ENCODE measurements at regions not wholly inside any gene's neighbourhood (a gene's known extent, or its start where the extent isn't known, plus 50 kb on each side); places are given as distances from the start of the nearest gene placed in this dataset.

DNA sequence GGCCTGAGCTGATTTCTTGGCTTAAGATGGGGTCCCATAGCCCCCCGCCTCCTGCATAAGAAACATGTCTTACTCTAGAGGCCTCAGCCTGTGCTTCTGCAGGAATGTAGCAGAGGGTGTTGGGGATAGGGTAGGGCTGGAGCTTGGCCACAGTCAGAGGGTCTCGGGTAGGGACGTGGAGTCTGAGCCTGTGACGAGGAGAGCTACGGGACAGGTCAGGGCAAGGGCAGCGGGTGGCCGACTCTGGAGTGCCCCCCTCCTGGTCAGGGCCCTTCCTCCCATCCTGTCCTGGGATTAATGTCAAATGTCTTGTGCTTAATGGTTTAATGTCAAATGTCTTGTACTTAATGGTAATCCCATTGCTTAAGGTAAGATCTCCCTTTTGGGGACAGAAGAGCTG is 130.4 kb downstream of the GLI2 start:
- no peak for DNase-seq (ENCODE audit: low read depth)

DNA sequence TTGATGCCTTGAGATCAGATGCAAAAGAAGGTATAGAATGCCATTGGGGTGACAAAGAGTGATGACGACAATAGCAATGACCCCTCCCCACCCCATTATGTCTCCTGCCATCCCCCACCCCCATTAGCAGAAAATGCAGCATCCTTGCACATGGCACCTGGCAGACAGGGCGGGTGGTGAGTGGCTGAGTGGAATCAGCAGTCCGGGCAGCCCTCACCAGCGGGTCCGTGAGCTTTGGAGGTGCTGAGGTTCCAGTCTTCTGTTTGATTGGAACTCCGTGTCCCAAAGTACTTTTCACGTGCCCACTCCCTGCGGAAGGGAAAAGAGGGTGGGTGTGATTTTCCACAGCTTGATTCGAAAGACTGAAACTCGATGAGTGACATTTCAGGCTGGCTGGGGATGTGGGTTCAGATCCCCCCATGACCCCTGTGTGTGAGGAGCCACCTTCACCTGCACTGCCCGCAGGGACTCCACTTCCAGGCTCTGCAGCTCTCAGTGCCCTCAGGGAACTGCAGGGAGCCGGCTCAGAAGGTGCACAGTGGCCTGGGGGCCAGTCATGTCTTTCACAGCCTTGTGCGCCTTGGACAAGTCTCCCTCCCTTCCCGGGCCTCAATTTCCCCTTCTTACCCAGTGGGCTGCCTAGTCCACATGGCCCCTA is 130.9 kb downstream of the GLI2 start:
- DNase-seq (ENCODE audit: low read depth), result no peak

DNA sequence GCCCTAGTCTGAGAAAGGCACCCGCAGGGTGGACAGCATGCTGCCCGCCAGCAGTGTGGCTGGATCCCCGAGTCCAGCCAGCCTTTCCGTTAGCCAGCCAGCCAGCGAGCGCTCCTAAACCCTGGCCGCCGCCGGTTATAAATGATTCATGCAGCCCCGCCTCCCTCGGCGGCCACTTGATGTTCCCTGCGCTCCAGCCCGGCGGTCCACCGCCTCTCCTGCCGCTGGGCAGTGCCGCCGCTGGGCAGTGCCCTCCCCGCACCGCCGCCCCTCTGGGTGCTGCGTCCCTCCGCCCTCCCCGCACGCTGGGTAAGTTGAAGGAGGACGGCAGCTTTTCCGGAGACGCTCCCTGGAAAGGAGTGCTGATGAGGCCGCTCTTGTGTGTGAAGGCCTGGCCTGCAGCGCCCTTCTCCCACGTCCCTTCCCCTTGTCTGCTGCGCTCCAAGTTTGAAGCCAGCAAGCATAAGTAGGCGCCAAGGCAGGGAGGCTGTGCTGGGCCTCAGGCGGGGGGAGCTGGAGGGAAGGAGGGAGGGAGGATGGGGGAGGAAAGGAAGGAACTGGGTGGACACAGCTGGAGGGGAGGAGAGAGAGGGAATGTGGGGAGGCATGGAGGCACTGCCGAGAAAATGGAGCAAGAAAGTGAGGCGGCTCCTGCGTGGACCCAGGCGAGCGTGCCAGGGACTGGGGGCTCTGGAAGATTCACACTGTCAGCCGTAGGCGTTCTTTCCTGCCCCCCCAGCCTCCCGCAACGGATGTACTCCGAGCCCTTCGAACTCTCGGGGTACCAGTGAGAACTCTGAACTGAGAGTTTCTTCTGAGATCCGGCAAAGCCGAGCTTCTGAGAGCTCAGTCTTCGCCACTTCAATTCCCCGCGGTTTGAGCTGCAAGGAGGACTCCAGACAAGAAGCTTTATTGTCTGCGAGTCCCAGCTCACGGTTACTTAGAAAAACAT is 131.9 kb downstream of the GLI2 start:
- peak; percentile 31 for DNase-seq (ENCODE audit: low read depth)

DNA sequence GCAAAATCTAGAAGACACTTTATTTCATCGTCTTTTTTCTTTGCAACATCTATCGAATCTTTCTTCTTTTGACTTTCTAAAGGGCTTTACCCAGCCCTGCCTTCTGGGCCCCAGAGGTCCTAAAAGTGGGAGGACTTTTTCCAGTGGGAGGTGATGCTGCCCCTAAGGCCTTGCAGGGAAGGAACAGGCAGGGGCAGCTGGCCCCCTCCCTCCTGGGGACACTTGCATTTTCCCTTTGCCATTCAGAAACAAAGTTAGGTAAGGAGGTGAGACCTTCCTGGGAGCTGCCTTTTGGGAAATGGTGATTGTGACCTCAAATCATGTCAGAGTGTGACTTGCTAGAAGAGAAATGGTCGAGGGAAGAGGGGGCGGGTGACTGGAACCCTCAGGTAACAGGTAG is 132.7 kb downstream of the GLI2 start:
- no peak for DNase-seq (ENCODE audit: low read depth)

DNA sequence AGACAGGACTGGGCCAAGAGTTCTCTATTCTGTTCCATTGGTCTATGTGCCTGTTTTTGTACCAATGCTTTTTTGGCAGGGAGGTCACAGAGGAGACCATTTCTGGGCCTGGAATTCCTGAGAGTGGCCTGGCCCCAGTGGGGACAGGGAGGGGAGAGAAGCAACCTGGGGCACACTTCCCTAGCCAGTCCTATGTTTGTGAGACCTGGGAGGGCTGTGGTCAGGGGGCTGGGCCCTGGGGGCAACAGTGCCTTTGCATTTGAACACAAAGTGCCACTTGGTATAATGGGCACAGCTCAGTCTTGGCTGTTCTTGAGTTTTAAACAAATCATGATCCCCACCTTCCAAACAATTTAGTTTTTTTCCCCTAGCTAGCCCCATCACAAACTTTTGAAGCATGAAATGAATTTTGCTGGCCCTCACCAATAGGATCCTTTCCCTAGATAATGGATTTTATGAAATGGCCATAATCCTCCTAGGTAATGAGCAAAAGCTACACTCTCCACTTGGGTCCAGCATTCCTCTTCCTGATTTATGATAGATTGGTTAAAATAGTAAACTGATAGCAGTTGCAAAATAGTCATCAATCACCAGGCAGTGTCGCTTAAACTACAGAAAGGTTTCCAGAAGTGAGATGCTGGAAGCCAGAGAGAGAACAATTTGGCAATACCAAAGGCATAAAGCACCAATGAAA is 133.5 kb downstream of the GLI2 start:
- DNase-seq (ENCODE audit: low read depth), result no peak

DNA sequence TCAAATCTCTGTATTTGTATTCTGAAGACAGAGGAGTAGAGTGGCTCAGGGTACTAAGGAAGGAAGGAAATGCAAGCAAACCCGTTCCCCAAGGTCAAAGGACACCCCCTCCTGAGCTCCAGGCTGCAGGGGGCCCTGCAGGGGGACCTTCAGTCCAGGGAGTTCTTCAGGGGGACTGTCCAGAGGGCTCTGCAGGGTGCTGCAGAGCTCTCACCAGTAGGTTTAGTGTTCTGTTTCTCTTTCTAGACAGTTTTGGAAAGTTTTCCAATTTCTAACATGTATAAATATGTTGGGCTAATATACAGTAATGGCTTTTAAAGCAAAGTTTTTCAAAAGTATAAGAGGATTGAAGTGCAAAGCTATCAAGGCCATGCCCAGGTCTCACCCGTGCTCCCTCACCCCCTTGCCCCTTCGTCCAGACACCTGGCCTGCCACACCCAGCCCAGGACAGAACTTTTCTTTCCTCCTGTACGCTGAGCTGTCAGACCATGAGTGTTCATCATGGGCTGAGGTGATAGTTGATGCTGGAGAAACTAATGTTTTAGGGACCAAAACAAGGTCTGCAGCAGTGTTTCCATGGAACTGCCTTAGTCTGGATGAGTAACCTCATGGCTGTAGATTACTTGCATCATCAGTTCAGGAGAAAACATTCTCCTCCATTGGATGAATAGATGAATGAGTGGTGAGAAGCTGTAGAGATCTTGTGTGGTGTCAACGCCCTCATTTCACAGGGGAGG is 134.2 kb downstream of the GLI2 start:
- no peak for DNase-seq (ENCODE audit: low read depth)

DNA sequence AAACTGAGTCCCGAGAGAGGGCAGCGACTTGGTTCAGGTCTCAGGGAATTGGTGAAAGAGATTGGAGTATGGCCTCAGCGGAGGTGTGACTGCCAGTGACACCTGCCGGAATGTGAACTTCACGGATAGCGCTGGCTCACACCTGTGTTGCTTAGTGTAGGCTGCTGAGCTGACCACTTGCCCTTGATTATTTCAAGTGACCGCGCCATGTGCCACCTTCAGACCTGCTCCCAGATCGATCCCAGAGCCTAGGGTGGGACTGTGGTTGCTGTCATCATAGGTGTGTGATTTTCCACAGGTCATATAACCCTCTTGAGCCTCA is 134.8 kb downstream of the GLI2 start:
- no peak for DNase-seq (ENCODE audit: low read depth)

DNA sequence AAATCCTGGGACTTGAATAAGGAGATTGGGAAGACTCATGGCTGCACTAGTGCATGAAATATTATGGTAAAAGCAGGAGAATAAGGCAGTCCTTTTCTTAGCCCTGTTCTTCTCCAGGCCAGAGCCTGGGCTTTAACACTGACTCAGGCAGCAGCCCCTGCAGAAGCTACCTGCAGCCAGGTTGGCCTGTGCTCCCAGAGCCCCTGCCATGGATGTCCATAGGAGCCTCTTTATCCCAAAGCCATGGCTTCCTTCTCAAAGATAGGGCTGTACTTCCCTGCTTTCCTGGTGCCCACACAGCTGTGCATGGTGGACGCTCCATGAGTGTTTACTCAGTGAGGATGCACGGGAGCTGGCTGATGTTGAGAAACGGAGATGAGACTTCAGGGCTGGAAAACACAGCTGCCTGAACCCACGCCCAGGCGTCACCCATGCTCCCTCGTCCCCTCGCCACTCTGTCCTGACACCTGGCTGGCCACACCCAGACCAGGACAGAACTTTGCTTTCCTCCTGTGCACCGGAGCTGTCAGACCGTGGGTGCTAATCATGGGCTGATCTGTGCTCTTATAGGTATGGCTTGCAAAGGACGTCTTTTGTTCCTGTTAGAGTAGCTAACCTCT is 135.5 kb downstream of the GLI2 start:
- no peak for DNase-seq (ENCODE audit: low read depth)

DNA sequence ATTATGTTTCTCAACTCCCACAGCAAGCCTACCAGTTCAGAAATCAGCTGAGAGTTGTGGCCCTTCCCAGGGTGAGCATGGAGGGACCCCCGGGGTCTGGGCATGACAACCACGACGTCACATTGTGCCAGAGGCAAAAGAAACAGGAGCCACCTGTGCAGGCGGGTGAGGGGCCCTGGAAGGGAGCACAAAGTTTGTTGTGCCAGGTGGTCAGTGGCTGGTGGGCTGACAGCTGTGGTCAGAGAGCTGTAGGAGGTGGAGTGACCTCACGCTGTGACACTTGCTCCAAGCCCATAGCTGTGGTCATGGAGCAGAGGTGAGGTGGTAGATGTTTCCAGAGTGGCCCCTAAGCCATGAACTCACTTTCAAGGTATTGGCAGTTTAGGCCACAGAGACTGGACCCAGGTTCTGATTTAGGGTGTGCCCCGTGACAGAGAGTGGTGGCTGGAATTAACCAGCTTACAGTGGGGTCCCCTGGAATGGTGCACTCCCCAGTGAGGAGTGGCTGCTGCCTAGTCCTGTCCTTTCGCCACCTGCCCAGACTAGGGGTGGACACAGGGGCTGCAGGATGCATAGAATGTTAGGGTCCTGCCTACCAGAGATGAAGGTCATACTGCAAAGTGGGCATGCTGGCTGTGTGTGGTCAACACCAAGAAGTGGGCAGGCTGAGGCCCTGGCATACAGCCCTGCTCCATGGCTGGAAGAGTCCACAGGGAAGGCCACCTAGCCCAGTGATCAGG is 136.4 kb downstream of the GLI2 start:
- no peak for DNase-seq (ENCODE audit: low read depth)

DNA sequence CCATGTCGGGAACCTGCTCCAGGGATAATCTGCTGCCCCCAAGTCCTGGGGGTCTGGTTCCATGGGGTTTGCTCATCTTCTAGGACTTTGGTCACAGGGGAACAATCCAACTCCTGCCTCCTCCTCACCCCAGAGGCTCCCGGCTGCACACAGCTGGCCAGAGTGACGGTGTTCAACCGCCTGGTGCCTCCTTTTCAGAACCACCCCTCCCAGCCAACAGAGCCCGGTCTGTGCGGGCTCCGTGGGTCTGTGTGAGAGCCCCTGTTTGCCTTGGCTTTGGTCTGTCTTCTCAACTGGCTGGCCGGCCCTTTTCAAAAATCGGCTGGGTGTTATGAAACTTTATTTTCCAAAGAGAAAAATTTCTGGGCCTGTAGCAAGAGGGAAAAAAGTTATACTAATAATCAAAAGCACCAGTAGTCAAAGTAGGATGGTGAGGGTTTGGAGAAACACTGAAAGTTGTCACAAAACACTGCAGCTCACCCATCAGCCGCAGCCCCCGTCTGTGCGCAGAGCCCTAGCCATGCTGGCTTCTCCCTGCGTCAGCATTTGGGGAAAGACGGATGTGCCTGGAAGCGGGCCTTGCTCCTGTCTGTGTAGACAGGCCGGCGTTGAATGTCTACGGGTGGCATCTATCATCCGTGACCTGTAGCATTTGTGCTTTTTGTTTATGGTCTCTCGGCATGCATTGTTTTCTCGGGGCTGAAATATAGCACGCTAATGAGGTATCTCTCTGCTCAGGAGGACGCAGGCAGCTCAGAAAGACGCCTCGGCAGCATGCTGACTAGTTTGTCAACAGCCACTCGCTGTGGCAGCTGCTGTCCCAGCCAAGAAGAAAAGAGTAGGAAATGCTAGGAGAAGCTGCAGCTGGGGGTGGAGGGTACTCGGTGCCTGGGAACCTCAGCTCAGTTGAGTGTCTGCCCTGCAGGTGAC is 138.6 kb downstream of the GLI2 start:
- no peak for DNase-seq (ENCODE audit: low read depth)

DNA sequence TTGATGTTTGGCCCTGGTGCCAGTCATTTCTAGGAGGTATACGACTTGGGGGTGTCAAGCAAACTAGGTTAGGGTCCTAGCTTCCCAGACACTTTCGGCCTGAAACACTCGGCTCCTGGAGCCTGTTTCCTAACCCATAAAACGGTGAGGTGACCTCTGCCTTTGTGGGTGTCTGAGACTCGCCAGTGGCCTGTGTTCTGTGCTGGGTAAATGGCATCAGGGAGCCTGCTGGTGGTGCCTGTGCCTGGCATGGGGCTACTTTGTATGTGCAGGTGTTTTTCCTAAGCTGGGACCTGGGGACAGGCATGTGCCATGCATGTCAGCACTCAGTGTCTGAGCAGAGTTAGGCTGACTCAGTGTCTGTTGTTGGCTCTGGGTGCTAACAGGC is 139.2 kb downstream of the GLI2 start:
- DNase-seq (ENCODE audit: low read depth), result no peak

DNA sequence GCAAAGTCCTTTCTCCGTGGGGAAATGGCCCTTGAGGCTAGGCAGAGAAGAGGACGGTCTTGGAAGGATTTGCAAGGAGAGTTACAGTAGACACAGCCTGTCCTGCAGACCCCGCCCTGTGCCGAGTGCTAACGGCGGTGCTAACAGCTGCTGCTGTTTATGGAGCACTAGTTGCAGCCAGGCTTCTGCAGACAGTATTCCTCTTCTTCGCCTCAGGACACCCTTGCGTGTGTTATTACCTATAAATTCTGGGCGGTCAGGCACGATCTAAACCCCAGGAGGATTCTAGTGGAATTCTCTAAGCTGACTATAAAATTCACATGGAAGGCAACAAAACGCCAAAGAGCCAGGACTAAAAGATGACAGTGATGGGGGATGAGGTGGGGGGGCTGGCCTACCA is 139.8 kb downstream of the GLI2 start:
- DNase-seq (ENCODE audit: low read depth), result no peak

DNA sequence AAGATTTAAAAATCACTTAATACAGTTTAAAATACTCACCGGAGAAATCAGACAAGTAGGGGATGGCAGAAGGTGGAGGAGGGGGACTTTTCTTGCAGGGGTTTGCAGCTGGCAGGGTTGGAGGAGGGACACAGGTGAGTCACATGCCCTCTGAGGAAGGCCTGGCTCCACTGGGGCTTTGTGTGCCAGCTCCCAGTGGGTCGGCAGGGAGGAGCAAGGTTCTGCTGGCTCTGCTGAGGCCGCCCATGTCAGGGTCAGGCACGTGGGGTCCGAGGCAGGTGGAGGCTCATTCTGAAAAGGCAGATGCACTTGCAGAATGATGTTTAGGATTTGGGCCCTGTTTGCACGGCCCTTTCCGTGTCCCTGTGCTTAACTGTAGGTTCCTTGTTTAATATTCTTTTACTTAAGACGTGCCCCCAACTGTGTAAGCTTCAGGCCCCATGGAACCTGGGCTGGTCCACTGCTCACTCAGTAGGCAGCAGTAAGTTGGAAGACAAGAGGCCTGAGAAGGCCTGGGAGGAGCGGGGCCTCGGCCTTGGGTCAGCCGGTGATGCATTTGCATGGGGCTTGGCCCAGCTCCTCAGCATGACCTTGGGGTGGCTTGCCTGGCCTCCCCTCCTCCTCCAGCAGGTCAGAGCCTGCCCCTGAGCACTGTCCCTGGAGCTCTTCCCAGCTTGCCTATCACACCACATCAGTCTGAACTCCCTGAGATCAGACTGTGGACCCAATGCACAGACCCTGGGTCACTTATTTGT is 141.0 kb downstream of the GLI2 start:
- DNase-seq (ENCODE audit: low read depth), result no peak

DNA sequence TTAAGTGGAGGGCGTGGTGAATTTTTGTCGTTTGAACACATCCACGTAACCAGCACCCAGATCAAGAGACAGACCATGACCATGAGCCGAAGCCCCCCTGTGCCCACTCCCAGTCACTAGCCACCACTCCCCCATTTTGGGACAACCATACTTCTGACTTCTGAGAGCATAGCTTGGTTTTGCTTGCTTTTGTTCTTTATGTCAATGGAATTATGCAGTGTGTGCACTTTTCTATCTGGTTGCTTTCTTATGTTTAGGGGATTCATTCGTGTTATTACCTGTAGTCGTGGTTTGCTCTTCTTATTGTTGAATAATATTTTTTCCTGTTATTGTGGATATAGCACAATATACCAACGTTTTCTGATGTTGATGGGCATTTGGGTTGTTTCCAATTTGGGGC is 141.7 kb downstream of the GLI2 start:
- no peak for DNase-seq (ENCODE audit: low read depth)

DNA sequence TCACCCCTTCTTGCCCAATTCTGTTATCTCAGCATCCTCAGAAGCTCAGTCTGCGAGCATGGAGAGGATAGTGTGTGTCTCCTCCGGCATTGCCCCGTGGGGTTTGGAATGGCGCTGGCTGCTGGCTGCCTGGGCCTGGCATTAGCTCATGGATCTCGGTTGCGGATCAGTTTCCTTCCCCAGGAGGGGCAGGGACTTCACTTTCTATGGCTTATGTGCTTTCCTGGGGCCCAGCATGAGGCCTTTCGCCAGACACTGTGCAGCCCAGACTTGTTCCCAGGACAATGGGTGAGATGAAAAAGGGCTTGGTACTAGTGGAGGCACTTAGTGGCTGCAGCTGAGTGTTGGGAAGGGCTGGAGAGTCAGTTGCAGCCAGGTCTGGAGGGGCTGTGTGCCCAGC is 143.3 kb downstream of the GLI2 start:
- no peak for DNase-seq (ENCODE audit: low read depth)

DNA sequence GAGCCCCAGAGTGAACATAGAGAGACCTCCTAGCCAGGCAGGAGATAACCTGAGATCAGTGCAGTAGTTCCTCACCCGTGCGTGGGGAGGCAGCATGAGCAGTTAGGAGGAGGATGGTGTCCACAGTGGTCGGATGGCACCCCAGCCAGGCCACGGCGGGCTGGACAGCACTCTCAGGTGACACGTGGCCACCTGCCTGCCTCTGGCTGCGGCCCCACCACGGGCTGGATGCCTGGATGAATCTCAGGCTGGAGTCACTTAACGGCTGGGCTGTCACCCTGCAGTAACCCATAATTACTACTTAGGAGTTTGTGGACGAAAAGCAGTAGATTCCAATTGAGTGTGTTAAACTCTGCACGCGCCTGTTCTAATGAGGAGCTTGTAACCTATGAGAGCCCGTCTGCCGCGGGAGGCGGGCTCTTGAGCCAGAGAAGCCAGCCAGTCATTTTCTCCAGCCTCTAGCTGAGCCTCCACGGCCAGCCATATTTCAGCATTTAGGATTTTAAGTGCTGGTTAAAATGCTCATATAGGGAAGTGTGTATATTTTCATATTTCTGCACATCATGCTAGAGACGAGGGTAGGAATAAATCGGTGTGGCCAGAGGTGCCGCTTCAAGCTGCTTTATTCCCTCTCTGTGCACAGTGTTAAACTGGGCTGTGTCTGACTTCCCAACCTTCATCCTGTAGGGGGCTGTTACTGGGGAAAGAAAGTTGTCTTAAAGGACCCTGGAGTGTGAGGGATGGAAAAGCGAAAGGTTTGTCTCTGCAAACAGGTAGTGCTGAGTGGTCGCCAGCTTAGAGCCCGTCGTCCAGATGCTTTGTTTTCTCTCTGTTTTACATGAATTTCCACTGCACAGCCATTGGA is 144.0 kb downstream of the GLI2 start:
- no peak for DNase-seq (ENCODE audit: low read depth)

DNA sequence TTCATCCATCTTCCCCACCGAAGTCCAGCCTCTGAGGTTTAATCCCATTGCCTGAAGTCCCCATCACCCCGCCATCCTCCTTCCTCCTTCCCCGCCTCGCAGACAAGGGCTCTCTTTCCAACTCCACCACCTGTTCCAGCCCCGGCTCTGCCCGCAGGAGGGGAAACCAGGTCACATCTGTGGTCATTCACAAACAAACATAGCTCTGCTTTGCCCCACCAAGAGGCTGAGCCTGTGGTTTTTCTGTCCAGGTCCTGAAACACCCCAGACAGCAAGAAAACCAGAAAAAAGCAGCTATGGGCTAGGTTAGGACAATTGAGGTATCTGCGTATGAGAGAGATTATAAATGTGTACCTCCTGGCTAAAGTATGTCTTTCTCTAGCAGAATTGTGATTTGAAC is 144.7 kb downstream of the GLI2 start:
- no peak for DNase-seq (ENCODE audit: low read depth)

DNA sequence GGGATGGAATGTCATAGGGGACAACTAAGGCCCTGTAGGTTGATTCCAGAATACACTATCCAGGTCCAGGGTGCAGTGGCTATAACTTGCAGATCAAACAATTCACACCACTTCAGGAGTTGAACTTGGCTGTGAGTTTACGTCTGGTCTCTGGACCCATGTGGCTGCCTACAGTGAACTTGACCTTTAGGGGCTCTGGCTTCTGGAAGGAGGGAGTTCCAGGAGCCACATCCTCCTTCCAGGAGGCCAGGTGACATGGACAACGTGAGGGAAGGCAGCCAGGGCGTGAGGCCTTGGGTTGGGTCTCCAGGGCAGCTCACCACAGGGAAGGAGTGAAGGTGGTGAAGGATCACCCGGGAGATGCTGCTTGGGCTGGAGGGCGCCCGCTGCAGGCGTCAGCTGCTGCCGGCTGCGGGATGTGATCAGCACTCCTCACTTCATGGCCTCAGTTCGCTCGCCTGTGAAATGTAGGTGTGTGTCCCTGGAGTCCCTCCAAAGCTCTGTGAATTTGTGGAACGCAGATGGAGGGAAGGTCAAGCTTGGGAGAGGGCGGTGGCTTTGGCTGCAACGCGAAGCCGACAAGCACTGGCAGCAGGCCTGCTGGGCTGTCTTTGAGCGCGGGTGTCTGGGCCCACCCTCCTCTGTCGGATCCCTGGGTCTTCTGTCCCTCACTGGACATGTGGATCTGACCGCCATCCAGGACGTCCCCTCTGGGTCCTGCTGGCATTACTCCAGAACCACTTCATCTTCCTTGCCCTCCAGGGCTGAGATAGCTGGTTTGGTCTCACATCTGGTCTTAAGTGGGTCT is 146.5 kb downstream of the GLI2 start:
- DNase-seq (ENCODE audit: low read depth), result no peak

All from non-pigmented ciliary epithelial cell (primary cell).